Upper lobe of left lung (tissue), 4 donors: ENCODE measurements at regions not wholly inside any gene's neighbourhood (a gene's known extent, or its start where the extent isn't known, plus 50 kb on each side); places are given as distances from the start of the nearest gene placed in this dataset.

Experiments used
- CTCF ChIP-seq, 6 experiments: fragments of 450-650 bp in 4 of 6; fragments of 200-600 bp in 2 of 6; sonication (generic) in 2 of 6; IDR thresholded peaks; one replicate each; pipeline ENCODE4 v1.5.1; 2016 to 2019; ENCODE audit warnings: antibody characterized with exemption in 6 of 6
- POLR2AphosphoS5 ChIP-seq, 2 donors: sonication (generic); formaldehyde crosslinking; IDR thresholded peaks; one replicate each; pipeline ENCODE4 v1.5.1; 2017; ENCODE audit warnings: antibody characterized with exemption in 2 of 2

DNA sequence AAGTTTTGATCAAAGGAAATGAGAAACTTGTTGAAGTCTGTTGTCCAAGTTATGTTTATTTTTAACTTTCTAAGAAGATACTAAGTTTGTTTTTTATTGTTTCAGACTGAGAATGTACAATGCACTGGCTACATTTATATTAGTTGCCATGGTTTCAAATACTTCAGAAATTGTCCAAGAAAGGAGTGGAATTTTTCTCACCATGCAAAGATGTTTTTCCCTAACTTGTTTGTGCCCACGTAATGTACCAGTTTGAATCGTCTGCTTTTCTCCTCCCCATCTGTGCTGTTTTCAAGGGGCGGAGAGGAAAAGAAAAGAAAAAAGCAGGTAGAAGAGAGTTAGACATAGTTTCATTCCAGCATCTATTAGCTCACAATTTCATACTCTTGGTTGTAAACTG lies 407.0 kb downstream of the KCTD16 start:
- TF ChIP-seq POLR2AphosphoS5 (IDR thresholded peaks at IDR 0.05) (no peak), CTCF (IDR thresholded peaks at IDR 0.05) (no peak)
